Stimulated activated CD8-positive, alpha-beta memory T cell treated with anti-CD3 and anti-CD28 coated beads, Interleukin-4, amount 100 ng/mL, for 1 hour (primary cell): ENCODE measurements at regions not wholly inside any gene's neighbourhood (a gene's known extent, or its start where the extent isn't known, plus 50 kb on each side); places are given as distances from the start of the nearest gene placed in this dataset.

Source experiments
- DNase-seq, 2 donors: peaks; one replicate each; pipeline ENCODE4 v3.0.0-alpha.2; 2020; ENCODE audit warnings: low read depth in 2 of 2, low spot score in 1 of 2

DNA sequence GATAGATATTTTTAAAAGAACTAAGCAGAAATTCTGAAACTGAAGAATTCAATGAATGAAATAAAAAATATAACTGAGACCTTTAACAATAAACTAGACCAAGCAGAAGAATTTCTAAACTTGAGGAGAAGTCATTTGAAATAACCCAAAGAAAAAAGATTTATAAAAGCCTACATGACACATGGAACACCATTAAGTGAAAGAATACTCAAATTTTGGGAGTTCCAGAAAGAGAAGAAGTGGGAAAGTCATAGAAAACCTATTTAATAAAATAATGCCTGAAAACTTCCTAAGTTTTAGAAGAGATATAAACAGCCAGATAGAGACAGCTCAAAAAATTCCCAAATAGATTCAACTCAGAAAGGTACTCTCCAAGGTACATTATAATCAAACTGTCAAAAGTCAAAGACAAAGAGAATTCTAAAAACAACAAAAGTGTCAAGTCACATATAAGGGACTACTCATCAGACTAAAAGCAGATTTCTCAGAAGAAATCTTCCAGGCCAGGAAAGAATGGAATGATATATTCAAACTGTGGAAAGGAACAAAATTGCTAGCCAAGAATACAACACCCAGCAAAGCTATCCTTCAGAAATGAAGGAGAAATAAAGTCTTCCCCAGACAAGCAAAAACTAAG, 72.9 kb upstream of the GNAZ start:
- no peak for DNase-seq

DNA sequence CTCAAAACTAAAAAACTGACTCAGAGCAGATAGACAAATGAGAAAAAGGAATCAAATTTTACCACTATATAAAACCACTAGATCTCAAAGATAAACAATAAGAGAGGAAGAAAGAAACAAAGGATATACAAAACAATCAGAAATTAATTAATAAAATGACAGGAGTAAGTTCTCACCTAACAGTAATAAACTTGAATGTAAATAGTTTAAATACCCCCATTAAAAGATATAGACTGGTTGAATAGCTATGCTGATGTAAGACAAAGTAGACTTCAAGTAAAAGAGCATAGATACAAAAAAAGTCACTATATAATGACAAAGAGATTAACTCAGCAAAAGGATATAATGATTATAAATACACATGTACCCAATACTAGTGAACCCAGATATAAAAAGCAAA, 72.3 kb upstream of the GNAZ start:
- no peak for DNase-seq

DNA sequence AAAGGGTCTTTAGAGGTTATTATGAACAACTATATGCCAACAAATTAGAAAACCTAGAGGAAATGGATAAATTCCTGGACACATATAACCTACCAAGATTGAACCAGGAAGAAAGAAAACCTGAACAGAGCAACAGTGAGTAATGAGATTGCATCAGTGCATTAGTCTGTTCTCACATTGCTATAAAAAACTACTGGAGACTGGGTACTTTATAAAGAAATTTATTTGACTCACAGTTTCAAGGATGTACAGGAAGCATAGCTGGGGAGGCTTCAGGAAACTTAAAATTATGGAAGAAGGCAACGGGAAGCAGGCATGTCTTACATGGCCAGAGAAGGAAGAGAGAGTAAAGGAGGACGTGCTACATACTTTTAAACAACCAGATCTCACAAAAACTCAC, 70.8 kb upstream of the GNAZ start:
- DNase-seq = no peak

DNA sequence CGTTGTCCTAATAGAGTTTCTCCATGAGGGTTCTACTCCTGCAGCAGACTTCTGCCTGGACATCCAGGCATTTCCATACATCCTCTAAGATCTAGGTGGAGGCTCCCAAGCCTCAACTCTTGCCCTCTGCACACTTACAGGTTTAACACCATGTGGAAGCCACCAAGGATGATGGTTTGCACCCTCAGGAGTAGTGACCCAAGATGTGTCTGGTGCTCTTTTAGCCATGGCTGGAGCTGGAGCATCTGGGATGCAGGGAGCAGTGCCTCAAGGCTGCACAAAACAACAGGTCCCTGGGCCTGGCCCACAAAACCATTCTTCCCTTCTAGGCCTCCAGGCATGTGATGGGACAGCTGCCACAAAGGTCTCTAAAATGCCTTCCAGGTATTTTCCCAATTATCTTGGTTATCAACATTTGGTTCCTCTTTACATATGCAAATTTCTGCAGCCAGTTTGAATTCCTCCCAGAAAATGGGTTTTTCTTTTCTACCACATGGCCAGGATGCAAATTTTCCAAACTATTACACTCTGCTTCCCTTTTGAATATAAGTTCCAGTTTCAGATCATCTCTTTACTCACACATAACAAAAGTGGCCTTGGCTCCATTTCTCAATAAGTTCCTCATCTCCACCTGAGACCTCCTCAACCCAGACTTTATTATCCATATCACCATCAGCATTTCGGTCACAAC, 69.5 kb upstream of the GNAZ start:
- no peak for DNase-seq

DNA sequence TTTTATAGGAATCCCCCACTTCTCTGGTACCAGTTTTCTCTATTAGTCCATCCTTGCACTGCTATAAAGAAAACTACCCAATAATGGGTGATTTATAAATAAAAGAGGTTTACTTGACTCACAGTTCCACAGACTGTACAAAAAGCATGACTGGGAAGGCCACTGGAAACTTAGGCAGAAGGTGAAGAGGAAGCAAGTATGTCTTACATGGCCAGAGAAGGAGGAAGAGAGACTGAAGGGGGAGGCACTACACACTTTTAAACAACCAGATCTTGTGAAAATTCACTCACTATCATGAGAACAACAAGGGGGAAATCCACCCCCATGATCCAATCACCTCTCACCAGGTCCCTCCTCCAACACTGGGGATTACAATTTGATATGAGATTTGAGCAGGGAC, 68.9 kb upstream of the GNAZ start:
- DNase-seq = no peak

DNA sequence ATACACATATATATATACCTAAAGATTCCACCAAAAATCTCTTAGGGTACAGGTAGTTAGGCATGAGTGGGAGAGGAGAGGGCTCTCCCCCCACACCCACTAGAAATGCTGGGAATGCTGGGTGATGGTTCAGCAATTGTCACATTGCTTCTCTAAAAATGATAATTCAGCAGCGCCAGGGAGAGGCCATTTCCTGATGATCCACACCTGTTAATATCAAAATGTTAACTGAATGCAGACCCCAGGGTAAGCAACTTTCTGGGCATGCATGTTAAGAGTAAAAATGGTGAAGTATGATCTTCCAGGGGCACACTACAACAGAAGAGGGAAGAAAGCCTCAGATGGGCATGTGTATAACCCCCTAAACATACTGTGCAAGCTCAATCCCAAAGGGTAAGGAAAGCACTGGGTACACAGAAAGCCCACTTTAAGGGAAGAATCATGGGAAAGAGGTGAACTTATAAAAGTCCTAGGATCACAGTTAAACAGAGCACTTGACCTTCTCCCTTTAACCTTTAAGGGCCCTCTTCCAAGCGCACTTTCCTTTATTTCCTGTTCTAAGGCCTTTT, 67.6 kb upstream of the GNAZ start:
- DNase-seq = no peak

DNA sequence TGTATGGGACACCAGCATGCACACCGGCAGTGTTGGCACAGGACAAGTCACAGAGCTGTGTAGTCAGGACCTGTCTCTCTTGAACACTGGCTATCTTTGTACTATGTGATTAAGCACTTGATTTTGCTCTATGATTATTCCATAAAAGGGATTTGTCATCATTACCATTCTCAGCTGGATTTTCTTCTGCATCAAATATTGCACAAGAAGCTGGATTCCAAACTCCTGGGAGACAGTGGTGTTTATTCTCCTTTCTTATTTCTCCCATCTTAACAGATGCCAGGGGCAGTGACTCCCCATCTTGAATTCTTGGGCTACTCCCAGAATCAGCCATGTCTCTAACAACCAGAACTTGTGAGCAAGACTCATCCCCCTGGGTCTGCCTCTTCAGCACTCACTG, 62.5 kb upstream of the GNAZ start:
- no peak for DNase-seq

DNA sequence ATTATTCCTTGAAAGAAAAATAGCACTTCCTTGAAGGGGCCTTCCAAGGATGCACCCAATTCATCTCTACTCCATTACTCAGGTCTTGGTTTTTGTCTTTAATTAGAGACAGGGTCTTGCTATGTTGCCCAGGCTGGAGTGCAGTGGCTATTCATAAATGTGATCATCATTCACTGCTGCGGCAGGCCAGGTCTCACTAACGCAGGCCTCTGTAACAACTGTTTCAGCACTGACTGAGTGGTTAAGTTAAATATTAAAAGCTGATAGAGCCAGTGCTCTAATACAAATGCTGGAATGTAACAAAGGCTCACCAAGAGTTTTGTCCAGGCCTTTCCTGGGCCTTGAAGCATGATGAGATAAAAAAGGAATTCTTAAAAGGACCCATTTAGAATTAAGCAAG, 61.4 kb upstream of the GNAZ start:
- no peak for DNase-seq
